DOHH2 (cell line): ENCODE measurements at regions not wholly inside any gene's neighbourhood (a gene's known extent, or its start where the extent isn't known, plus 50 kb on each side); places are given as distances from the start of the nearest gene placed in this dataset.

Experiments used
- EZH2phosphoT487 ChIP-seq: fragments of 200-600 bp; sonication (generic); IDR thresholded peaks from 2 replicates; pipeline ENCODE4 v1.6.1; 2017; ENCODE audit warnings: borderline replicate concordance, mild to moderate bottlenecking, antibody characterized with exemption, low read length, moderate library complexity, mixed read lengths
- TF ChIP-seq, protein P1 (sequence below): fragments of 200-600 bp; sonication (generic); IDR thresholded peaks from one replicate; pipeline ENCODE4 v1.5.1; 2014; ENCODE audit warnings: antibody characterized with exemption, mild to moderate bottlenecking, low read depth, low read length; ENCODE audit not compliant: poor library complexity, severe bottlenecking

DNA sequence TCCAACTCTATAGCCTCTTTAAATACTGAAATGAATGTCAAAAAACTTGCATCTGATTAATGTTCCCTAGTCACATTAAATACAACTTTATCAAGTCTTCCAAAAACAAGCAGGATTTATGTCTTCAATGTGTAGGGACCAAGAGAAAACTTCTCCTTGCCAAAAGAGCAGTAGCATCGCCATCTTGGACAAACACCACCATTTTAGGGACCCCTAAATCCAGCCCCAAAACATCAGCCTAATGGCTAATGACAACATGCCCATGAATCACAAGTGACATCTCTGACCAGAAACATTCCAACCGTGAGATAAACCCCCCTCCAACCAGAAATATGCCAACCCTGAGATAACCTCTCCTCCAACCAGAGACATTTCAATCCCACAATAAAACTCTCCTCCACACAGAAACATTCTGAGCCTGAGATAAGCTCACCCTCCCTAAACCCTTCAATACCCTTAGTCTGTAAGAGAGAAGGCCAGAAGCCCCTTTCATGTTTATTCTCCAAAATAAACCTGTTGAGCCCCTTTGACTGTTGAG lies 697.4 kb downstream of the TRAM1L1 start:
- no peak for TF ChIP-seq EZH2phosphoT487
- TF ChIP-seq, protein P1, sequence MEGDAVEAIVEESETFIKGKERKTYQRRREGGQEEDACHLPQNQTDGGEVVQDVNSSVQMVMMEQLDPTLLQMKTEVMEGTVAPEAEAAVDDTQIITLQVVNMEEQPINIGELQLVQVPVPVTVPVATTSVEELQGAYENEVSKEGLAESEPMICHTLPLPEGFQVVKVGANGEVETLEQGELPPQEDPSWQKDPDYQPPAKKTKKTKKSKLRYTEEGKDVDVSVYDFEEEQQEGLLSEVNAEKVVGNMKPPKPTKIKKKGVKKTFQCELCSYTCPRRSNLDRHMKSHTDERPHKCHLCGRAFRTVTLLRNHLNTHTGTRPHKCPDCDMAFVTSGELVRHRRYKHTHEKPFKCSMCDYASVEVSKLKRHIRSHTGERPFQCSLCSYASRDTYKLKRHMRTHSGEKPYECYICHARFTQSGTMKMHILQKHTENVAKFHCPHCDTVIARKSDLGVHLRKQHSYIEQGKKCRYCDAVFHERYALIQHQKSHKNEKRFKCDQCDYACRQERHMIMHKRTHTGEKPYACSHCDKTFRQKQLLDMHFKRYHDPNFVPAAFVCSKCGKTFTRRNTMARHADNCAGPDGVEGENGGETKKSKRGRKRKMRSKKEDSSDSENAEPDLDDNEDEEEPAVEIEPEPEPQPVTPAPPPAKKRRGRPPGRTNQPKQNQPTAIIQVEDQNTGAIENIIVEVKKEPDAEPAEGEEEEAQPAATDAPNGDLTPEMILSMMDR = no peak
